Cardiac septum (tissue), 1 donor: ENCODE measurements at regions not wholly inside any gene's neighbourhood (a gene's known extent, or its start where the extent isn't known, plus 50 kb on each side); places are given as distances from the start of the nearest gene placed in this dataset.

Experiments
- DNase-seq: peaks from one replicate; pipeline ENCODE4 v3.0.0-alpha.2; 2020; ENCODE audit warnings: low spot score
- intact Hi-C: fragments of 100-400 bp; cut with DNase I; formaldehyde crosslinking; loops from one replicate; pipeline ENCODE4 v1.14.0; 2022
- donor health status: DM: no; HTN: no; CAD: no.

GRCh38 chr18:45285251-45285650 lies 330.0 kb upstream of the SLC14A2 start:
- intact Hi-C loops = no loop called here
- no peak for DNase-seq

- DNase-seq = no peak
- intact Hi-C loops = no loop called here
Observed at GRCh38 chr18:45286431-45286830, 328.8 kb upstream of the SLC14A2 start.

GRCh38 chr18:45287531-45287930 lies 327.7 kb upstream of the SLC14A2 start:
- intact Hi-C loops = no loop called here

GRCh38 chr18:45290364-45290763 lies 324.9 kb upstream of the SLC14A2 start:
- no peak for DNase-seq
- intact Hi-C loops = no loop called here

More at GRCh38 chr18:45287531-45287930, 327.7 kb upstream of the SLC14A2 start:
- no peak for DNase-seq

- intact Hi-C loops = no loop called here
- DNase-seq = no peak
Observed at GRCh38 chr18:45291621-45292615, 323.4 kb upstream of the SLC14A2 start.

GRCh38 chr18:45295388-45295787 lies 319.9 kb upstream of the SLC14A2 start:
- DNase-seq = no peak
- intact Hi-C loops = no loop called here

GRCh38 chr18:45298986-45299385 lies 316.3 kb upstream of the SLC14A2 start:
- intact Hi-C loops = no loop called here

GRCh38 chr18:45303026-45303425 lies 312.2 kb upstream of the SLC14A2 start:
- no peak for DNase-seq
- intact Hi-C loops = no loop called here

More at GRCh38 chr18:45298986-45299385, 316.3 kb upstream of the SLC14A2 start:
- DNase-seq = no peak

- intact Hi-C loops = no loop called here
Observed at GRCh38 chr18:45304558-45304957, 310.7 kb upstream of the SLC14A2 start.

GRCh38 chr18:45312555-45313126 lies 302.6 kb upstream of the SLC14A2 start:
- no peak for DNase-seq
- intact Hi-C loops = no loop called here

More at GRCh38 chr18:45304558-45304957, 310.7 kb upstream of the SLC14A2 start:
- DNase-seq = no peak

- DNase-seq = no peak
- intact Hi-C loops = no loop called here
Observed at GRCh38 chr18:45316127-45316526, 299.1 kb upstream of the SLC14A2 start.

GRCh38 chr18:45317948-45318640 lies 297.2 kb upstream of the SLC14A2 start:
- DNase-seq = no peak
- intact Hi-C loops = no loop called here

GRCh38 chr18:45320724-45321123 lies 294.6 kb upstream of the SLC14A2 start:
- intact Hi-C loops = loop anchor here (5.0 kb wide), 1 partner anchor 73 kb away; no protein-coding TSS in a partner anchor
- DNase-seq = no peak

GRCh38 chr18:45321520-45321919 lies 293.8 kb upstream of the SLC14A2 start:
- intact Hi-C loops = loop anchor here (5.0 kb wide), 1 partner anchor 74 kb away; no protein-coding TSS in a partner anchor
- no peak for DNase-seq

GRCh38 chr18:45322343-45322742 lies 292.9 kb upstream of the SLC14A2 start:
- DNase-seq = no peak
- intact Hi-C loops = loop anchor here (5.0 kb wide), 1 partner anchor 75 kb away; no protein-coding TSS in a partner anchor

GRCh38 chr18:45324101-45324494 lies 291.2 kb upstream of the SLC14A2 start:
- DNase-seq = no peak
- intact Hi-C loops = loop anchor here (5.0 kb wide), 1 partner anchor 77 kb away; no protein-coding TSS in a partner anchor

GRCh38 chr18:45324495-45325113 lies 290.7 kb upstream of the SLC14A2 start:
- DNase-seq = no peak
- intact Hi-C loops = loop anchor here (5.0 kb wide), 2 partner anchors 77 to 307 kb away; no protein-coding TSS in a partner anchor

- no peak for DNase-seq
- intact Hi-C loops = loop anchor here (5.0 kb wide), 1 partner anchor 308 kb away; no protein-coding TSS in a partner anchor
Observed at GRCh38 chr18:45325778-45326177, 289.5 kb upstream of the SLC14A2 start.

- intact Hi-C loops = loop anchor here (5.0 kb wide), 1 partner anchor 309 kb away; no protein-coding TSS in a partner anchor
- no peak for DNase-seq
Observed at GRCh38 chr18:45326505-45326904, 288.8 kb upstream of the SLC14A2 start.
